ENCODE measurements at regions not wholly inside any gene's neighbourhood (a gene's known extent, or its start where the extent isn't known, plus 50 kb on each side); places are given as distances from the start of the nearest gene placed in this dataset.
A peak's percentile ranks its signal among the peaks of the same experiment; 100 is the strongest.
"Not testable (repeated sequence)": the region's sequence is repeated elsewhere in the genome, so short reads cannot be mapped to it uniquely, and the experiment has no call there.

- no peaks in the 10 kb centered on the region for H3K27me3 ChIP-seq
- H4K20me1 ChIP-seq, result no peaks in the 10 kb centered on the region
- peaks cover 0 to 4% (median 3%) of the 10 kb centered on the region in 11 experiments; a peak in 13 of 22 replicates for H3K9me3 ChIP-seq (replicated peaks in 1 of 11)
- TF ChIP-seq Cebpa-rat (IDR thresholded peaks at IDR 0.05), result peak in 1 of 11 experiments; percentile 45; a peak in 1 of 22 replicates
- H3K9ac ChIP-seq, result no peak overlapping the region
- H3K4me3 ChIP-seq, result no peak overlapping the region
- H3K36me3 ChIP-seq, result no peaks in the 10 kb centered on the region
- no peak overlapping the region for H3K27ac ChIP-seq
- H3K4me1 ChIP-seq, result peaks cover 9 to 49% (median 42%) of the 10 kb centered on the region in 10 experiments
- peak overlapping the region in 9 of 11 experiments; percentile 7 to 51 (median 36); a peak in 13 of 22 replicates for H3K4me2 ChIP-seq
Measured at GRCh38 chr22:22955866-22956535, 68.4 kb downstream of the IGLL5 start.

DNA sequence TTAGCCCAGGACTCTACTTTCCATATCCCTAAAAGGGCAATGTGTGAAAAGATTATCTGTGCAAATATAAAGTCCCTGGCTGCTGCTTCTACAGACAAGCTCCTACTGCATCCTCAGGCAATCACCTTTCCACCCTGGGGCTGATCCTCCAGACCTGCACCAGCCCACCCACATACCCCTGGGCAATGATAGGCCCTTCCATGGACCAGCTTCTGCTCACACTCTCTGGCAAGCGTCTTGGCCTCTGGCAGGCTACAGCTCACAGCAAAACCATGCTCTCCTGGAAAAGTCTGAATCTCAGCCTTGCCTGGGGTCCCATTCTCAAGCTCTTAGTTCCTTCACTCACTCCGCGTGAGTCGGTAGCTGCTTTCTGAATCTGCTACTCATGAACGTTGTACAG lies 69.5 kb downstream of the IGLL5 start:
- Histone ChIP-seq H3K27ac (no peak overlapping the region), H3K36me3 (no peaks in the 10 kb centered on the region), H3K9me3 (replicated peaks in 1 of 11) (peaks cover 8 to 14% (median 13%) of the 10 kb centered on the region in 11 experiments), H3K4me2 (no peak overlapping the region), H3K4me3 (no peak overlapping the region), H3K4me1 (peaks cover 9 to 39% (median 34%) of the 10 kb centered on the region in 10 experiments), H4K20me1 (no peaks in the 10 kb centered on the region), H3K9ac (no peak overlapping the region), H3K27me3 (no peaks in the 10 kb centered on the region)
- no peak for TF ChIP-seq Cebpa-rat (IDR thresholded peaks at IDR 0.05)

GRCh38 chr22:22958621-22959020 lies 71.0 kb downstream of the IGLL5 start:
- H3K4me1 ChIP-seq, result peaks cover 0 to 23% (median 18%) of the 10 kb centered on the region in 10 experiments; a peak in 16 of 20 replicates
- no peak overlapping the region for H3K4me3 ChIP-seq
- H3K27ac ChIP-seq, result no peak overlapping the region
- no peak for TF ChIP-seq Cebpa-rat (IDR thresholded peaks at IDR 0.05)
- H3K36me3 ChIP-seq, result no peaks in the 10 kb centered on the region
- peaks cover 16 to 26% (median 21%) of the 10 kb centered on the region in 11 experiments for H3K9me3 ChIP-seq (replicated peaks in 1 of 11)
- H3K9ac ChIP-seq, result no peak overlapping the region
- H4K20me1 ChIP-seq, result no peaks in the 10 kb centered on the region
- no peak overlapping the region for H3K4me2 ChIP-seq
- H3K27me3 ChIP-seq, result no peaks in the 10 kb centered on the region

DNA sequence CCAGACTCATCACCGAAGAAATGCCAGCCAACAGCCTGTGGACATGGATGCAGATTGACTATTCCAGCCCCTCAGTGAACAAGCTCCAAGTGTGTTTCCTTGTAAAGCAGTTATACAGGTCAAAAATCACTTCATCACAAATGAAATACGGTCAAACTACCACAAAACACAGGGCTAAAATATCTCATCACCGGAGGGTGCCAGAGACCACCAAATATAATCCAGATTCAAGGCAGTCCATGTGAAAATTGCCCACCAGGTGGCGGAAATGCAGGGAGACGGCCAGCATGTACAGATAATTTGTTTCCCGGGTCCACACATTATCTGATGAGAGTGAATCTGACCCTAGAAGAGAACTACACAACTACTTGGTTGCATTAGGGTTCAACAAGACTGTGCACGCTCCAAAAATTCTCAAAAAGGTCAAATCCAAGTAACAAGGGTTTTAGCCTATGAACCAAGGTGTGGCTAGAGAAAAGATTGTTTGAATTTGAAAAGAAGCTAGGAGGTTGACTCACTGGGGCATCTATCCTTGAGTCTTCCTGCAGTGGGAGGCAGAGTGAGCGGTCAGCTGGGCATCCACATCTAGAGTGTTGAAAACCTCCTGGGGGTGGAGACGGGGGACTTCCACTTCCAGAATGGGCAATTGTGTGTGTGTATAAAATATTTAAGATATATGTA lies 71.7 kb downstream of the IGLL5 start:
- no peak overlapping the region for H3K9ac ChIP-seq
- no peak overlapping the region for H3K4me3 ChIP-seq
- no peak for TF ChIP-seq Cebpa-rat (IDR thresholded peaks at IDR 0.05)
- no peak overlapping the region for H3K27ac ChIP-seq
- no peaks in the 10 kb centered on the region for H3K27me3 ChIP-seq
- peaks cover 20 to 33% (median 27%) of the 10 kb centered on the region in 11 experiments for H3K9me3 ChIP-seq (replicated peaks in 1 of 11)
- H3K4me1 ChIP-seq, result peaks cover 0 to 17% (median 12%) of the 10 kb centered on the region in 10 experiments; a peak in 16 of 20 replicates
- no peaks in the 10 kb centered on the region for H3K36me3 ChIP-seq
- H3K4me2 ChIP-seq, result no peak overlapping the region
- H4K20me1 ChIP-seq, result no peaks in the 10 kb centered on the region

GRCh38 chr22:22960307-22960706 lies 72.7 kb downstream of the IGLL5 start:
- peaks cover 25 to 40% (median 35%) of the 10 kb centered on the region in 11 experiments for H3K9me3 ChIP-seq (replicated peaks in 1 of 11)
- no peak for TF ChIP-seq Cebpa-rat (IDR thresholded peaks at IDR 0.05)
- H4K20me1 ChIP-seq, result no peaks in the 10 kb centered on the region
- no peak overlapping the region for H3K9ac ChIP-seq
- H3K4me2 ChIP-seq, result no peak overlapping the region
- no peak overlapping the region for H3K4me3 ChIP-seq
- H3K27ac ChIP-seq, result no peak overlapping the region
- no peaks in the 10 kb centered on the region for H3K27me3 ChIP-seq
- no peaks in the 10 kb centered on the region for H3K36me3 ChIP-seq
- H3K4me1 ChIP-seq, result peaks cover 0 to 9% (median 6%) of the 10 kb centered on the region in 10 experiments; a peak in 16 of 20 replicates

DNA sequence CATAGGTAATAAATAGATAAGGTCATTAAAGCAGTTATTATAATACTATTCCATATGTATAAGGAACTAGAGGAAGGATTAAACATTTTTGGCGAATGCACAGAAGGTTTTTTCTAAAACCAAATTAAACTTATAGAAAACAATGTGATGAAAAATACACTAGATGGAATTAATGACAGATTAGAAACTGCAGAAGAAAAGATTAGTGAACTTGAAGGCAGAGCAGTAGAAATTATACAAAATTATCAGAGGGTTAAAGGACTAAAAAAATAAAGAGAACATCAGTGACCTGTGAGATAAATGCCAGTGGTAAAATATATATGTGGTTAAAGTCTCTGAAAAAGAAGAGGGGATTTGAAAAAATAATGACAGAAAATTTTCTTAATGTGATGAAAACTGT lies 74.0 kb downstream of the IGLL5 start:
- Histone ChIP-seq H3K9ac (no peak overlapping the region), H3K36me3 (no peaks in the 10 kb centered on the region), H3K4me2 (no peak overlapping the region), H3K4me1 (no peaks in the 10 kb centered on the region), H3K9me3 (replicated peaks in 1 of 11) (peaks cover 25 to 40% (median 35%) of the 10 kb centered on the region in 11 experiments), H3K27me3 (no peaks in the 10 kb centered on the region), H3K27ac (no peak overlapping the region), H3K4me3 (no peak overlapping the region), H4K20me1 (no peaks in the 10 kb centered on the region)
- TF ChIP-seq Cebpa-rat (IDR thresholded peaks at IDR 0.05), result no peak

DNA sequence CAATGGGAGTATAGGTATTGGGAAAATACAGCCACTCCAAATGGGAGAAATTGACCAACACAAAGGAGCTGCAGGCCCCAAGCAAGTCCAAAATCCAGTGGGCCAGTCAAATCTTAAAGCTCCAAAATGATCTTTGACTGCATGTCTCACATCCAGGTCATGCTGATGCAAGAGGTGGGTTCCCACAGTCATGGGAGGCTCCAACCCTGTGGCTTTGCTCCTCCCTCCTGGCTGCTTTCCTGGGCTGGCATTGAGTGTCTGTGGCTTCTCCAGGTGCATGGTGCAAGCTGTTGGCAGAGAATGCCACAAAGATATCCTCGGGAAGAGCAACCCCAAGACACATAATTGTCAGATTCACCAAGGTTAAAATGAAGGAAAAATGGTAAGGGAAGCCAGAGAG lies 80.8 kb downstream of the IGLL5 start:
- H4K20me1 ChIP-seq, result no peaks in the 10 kb centered on the region

GRCh38 chr22:22972605-22973004 lies 85.0 kb downstream of the IGLL5 start:
- not testable (repeated sequence) for H4K20me1 ChIP-seq, H3K9ac ChIP-seq, H3K4me3 ChIP-seq, H3K27ac ChIP-seq, H3K4me1 ChIP-seq, H3K27me3 ChIP-seq, H3K36me3 ChIP-seq, H3K4me2 ChIP-seq
- H3K9me3 ChIP-seq (replicated peaks in 1 of 11), result peaks cover 0 to 23% (median 8%) of the 10 kb centered on the region in 11 experiments; a peak in 11 of 22 replicates

More for the DNA sequence above, 80.8 kb downstream of the IGLL5 start:
- H3K27ac ChIP-seq, result no peak overlapping the region
- H3K4me1 ChIP-seq, result no peaks in the 10 kb centered on the region
- no peaks in the 10 kb centered on the region for H3K36me3 ChIP-seq
- peaks cover 14 to 43% (median 25%) of the 10 kb centered on the region in 11 experiments; a peak in 18 of 22 replicates for H3K9me3 ChIP-seq (replicated peaks in 1 of 11)
- H3K27me3 ChIP-seq, result no peaks in the 10 kb centered on the region
- no peak for TF ChIP-seq Cebpa-rat (IDR thresholded peaks at IDR 0.05)
- no peak overlapping the region for H3K9ac ChIP-seq
- no peak overlapping the region for H3K4me2 ChIP-seq
- H3K4me3 ChIP-seq, result no peak overlapping the region

DNA sequence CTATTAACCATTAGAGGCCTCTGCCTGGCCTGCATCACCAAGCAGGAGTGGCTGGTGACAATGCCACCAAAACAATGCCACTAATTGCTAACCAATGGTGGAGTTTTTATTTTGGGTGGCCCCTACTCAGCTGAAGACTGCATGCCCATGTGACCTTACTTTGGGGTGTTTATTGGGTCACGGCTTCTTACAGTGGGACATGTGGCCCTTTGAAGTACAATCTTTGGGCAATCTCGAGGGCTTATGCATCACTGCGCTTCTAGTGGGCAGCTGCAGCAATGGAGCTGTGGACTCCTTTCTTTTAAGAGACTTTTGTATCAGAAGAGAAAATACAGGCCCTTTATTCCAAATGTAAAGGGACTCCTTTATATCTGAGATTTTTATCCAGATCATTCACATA lies 85.7 kb downstream of the IGLL5 start:
- Histone ChIP-seq H3K4me1 (no peaks in the 10 kb centered on the region), H3K4me2 (no peak overlapping the region), H3K9ac (no peak overlapping the region), H3K36me3 (no peaks in the 10 kb centered on the region), H4K20me1 (no peaks in the 10 kb centered on the region), H3K9me3 (replicated peaks in 1 of 11) (peaks cover 0 to 18% (median 7%) of the 10 kb centered on the region in 11 experiments; a peak in 11 of 22 replicates), H3K27me3 (no peaks in the 10 kb centered on the region), H3K4me3 (no peak overlapping the region), H3K27ac (no peak overlapping the region)
- no peak for TF ChIP-seq Cebpa-rat (IDR thresholded peaks at IDR 0.05)

Measured in BLaER1 treated with 17β-estradiol and CSF1 and Interleukin-3, amounts not matched to agents 10 nM and 100 nM (cell line).